ENCODE measurements at regions not wholly inside any gene's neighbourhood (a gene's known extent, or its start where the extent isn't known, plus 50 kb on each side); places are given as distances from the start of the nearest gene placed in this dataset.

DNA sequence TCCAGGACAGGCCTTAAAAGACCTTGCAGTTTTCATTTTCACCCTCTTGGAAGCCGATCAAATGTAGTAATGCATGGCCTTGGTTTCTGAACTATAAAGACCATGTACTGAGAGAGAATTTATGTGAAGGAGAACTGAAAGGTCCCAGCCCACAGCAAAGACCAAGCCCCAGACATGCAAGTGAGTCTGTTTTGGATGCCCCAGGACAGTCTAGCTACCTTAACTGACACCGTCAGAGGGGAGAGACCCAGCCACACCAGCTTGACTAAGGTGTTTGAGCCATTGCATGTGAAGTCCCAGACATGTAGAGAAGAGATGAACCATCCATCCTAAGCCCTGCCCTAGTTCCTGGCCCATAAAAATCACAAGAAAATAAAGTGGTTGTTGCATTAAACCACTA lies 316.8 kb upstream of the GATB start:
- TF ChIP-seq, protein P1, sequence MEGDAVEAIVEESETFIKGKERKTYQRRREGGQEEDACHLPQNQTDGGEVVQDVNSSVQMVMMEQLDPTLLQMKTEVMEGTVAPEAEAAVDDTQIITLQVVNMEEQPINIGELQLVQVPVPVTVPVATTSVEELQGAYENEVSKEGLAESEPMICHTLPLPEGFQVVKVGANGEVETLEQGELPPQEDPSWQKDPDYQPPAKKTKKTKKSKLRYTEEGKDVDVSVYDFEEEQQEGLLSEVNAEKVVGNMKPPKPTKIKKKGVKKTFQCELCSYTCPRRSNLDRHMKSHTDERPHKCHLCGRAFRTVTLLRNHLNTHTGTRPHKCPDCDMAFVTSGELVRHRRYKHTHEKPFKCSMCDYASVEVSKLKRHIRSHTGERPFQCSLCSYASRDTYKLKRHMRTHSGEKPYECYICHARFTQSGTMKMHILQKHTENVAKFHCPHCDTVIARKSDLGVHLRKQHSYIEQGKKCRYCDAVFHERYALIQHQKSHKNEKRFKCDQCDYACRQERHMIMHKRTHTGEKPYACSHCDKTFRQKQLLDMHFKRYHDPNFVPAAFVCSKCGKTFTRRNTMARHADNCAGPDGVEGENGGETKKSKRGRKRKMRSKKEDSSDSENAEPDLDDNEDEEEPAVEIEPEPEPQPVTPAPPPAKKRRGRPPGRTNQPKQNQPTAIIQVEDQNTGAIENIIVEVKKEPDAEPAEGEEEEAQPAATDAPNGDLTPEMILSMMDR (IDR thresholded peaks at IDR 0.05; ENCODE audit: insufficient read depth, low read depth, low read length, missing control alignments): no peak
- DNase-seq (ENCODE audit: low read depth): no peak
- no peak overlapping the region for H3K4me3 ChIP-seq (ENCODE audit: low read depth, low read length)

DNA sequence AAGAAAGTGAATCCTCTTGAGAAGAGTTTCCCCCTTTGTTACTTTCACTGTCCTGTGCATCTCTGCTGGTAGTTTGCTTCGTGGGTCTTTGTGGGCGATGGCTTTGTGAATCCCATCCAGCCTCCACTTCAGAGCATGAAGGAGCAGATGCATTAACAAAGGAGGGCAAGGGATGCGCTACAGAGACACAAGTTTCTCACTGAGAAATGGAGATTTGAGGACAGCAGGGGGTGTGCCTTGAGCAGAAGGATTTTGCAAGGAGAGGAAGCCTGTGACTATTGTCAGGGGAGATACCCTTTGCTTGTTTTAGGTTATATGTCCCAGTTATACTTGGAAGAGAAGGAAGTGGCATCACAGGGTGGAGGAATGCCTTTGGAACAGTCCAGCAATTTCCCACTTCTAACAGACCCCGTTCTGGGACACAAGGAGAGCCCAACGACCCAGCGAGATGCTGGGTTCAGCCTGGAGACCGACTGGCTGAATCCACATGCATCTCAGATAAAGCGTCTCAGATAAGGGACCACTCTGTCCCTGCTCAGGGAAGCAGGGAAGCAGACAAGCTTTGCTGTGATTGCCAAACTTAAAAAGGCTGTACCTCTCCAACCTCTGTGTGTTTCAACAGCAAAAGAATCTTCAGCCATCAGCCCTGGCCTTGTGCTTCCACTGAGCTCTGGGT lies 314.6 kb upstream of the GATB start:
- DNase-seq (ENCODE audit: low read depth): no peak
- no peak overlapping the region for H3K4me3 ChIP-seq (ENCODE audit: low read depth, low read length)
- TF ChIP-seq, protein P1 (IDR thresholded peaks at IDR 0.05; ENCODE audit: insufficient read depth, low read depth, low read length, missing control alignments): no peak

DNA sequence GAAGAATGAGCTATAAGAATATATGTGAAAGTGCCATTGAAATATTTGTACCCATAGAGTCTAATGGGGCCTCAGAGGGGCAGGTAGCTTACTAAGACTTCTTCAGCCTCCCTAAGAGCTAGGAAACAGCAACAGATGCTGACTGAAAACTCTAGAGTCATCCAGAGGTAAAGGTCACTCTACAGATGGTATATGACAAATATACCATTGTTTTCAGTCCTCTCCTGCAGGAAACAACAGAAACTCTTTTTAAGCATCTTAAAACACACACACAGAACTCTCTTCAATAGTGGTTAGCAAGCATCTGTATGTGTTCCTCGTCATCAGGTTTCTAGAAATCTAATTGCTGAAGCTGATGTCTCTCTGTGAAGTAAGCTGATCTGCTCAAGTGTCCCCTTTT lies 313.8 kb upstream of the GATB start:
- no peak overlapping the region for H3K4me3 ChIP-seq (ENCODE audit: low read depth, low read length)
- TF ChIP-seq, protein P1 (IDR thresholded peaks at IDR 0.05; ENCODE audit: insufficient read depth, low read depth, low read length, missing control alignments): no peak
- DNase-seq (ENCODE audit: low read depth): no peak

DNA sequence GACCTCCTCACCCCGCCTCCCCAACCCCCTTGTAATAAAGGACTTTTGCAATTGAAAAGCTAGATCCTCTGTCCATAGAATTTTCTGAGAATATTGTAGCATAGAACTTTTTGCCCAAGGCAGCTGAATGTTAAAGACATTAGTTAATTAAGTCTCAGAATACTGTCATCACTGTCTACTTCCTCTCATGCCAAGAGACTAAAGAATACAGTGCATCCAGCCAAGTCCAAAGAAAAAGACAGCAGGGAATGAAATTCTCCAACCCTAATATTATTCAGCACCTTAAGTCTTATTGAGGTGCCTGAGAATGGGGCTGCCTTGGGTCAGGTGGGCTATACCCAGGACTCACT lies 313.3 kb upstream of the GATB start:
- TF ChIP-seq, protein P1 (IDR thresholded peaks at IDR 0.05; ENCODE audit: insufficient read depth, low read depth, low read length, missing control alignments): no peak
- H3K4me3 ChIP-seq (ENCODE audit: low read depth, low read length): no peak overlapping the region
- DNase-seq (ENCODE audit: low read depth): no peak

DNA sequence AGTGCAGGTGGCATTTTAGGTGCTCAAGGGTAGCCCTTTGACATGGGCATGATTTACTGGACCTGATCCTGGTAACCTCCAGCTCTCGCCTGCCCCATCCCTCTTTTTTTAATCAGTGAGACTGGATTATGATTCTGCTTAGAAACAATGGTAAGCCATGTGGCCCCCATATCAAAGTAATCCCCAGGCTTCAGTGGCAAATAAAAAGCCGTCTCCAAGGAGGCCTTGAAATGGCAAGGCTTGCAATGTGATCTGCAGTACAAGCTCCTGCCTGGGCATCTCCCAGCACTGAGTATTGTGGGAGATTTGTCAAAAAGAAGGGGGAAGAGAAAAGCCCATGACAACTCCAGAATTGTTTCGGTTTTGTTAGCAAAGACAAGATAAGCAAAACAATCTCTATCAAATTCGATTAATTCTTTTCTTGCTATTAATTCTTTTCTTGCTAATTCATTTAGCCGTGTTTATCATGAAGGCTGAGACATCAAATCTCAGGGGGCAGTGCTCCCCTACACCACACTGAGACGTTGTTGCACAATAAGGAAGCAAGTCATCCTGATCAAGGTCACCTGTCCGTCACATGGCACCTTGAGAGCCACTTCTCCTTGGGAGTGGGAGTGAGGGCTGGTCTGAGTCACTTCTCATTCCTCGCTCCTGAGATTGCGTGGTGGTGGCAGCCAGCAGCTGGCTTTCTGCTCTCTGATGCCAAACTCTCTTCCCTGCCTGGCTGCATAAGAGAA lies 312.7 kb upstream of the GATB start:
- TF ChIP-seq, protein P1 (IDR thresholded peaks at IDR 0.05; ENCODE audit: insufficient read depth, low read depth, low read length, missing control alignments): no peak
- H3K4me3 ChIP-seq (ENCODE audit: low read depth, low read length): no peak overlapping the region
- DNase-seq (ENCODE audit: low read depth): no peak

DNA sequence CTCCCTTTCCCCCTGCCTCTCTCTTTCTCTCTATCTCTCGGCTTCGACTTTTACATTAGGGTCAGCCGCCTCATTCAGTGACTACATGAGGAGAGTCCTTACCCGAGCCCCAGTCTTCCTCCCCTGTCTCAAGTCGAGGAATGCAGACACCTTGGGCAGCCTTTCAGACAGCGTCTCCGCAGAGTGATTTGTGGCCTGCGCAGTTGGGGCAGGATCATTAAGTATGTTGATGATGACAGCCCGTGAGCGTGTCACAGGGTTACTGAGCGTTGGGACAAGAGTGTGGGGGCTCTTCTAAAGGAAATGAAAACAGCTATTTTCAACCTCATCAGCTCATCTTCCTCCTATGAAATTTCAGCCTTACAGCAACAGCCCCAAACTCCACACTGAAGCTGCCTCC lies 312.1 kb upstream of the GATB start:
- no peak overlapping the region for H3K4me3 ChIP-seq (ENCODE audit: low read depth, low read length)
- TF ChIP-seq, protein P1 (IDR thresholded peaks at IDR 0.05; ENCODE audit: insufficient read depth, low read depth, low read length, missing control alignments): no peak
- DNase-seq (ENCODE audit: low read depth): no peak
